Tibial nerve (tissue), 4 donors: ENCODE measurements at regions not wholly inside any gene's neighbourhood (a gene's known extent, or its start where the extent isn't known, plus 50 kb on each side); places are given as distances from the start of the nearest gene placed in this dataset.

ENCODE experiments used
- DNase-seq, 2 donors: peaks; one replicate each; pipeline ENCODE4 v3.0.0-alpha.2; 2019; ENCODE audit warnings: low spot score in 2 of 2
- H3K27ac ChIP-seq, 4 donors: fragments of 200-600 bp; sonication (generic) in 3 of 4; one replicate each; pipeline ENCODE4 v1.5.1; 2017 to 2019; ENCODE audit warnings: mild to moderate bottlenecking in 1 of 4
- H3K27me3 ChIP-seq, 2 donors: fragments of 200-600 bp; sonication (generic) in 1 of 2; one replicate each; pipeline versions ENCODE4 v1.5.1 to v1.6.0; 2017 to 2019
- H3K36me3 ChIP-seq, 3 donors: fragments of 200-600 bp; sonication (generic); one replicate each; pipeline ENCODE4 v1.5.1; 2018 to 2019
- H3K4me1 ChIP-seq, 4 donors: fragments of 200-600 bp; sonication (generic) in 3 of 4; one replicate each; pipeline ENCODE4 v1.5.1; 2017 to 2019
- H3K4me3 ChIP-seq, 4 donors: fragments of 200-600 bp; sonication (generic) in 3 of 4; one replicate each; pipeline ENCODE4 v1.5.1; 2017 to 2019; ENCODE audit warnings: mild to moderate bottlenecking in 1 of 4, moderate library complexity in 1 of 4
- H3K9me3 ChIP-seq, 4 donors: fragments of 200-600 bp; sonication (generic) in 3 of 4; one replicate each; pipeline ENCODE4 v1.5.1; 2017 to 2019
- EP300 ChIP-seq, 2 donors: sonication (generic); formaldehyde crosslinking; IDR thresholded peaks; one replicate each; pipeline ENCODE4 v1.6.1; 2017; ENCODE audit warnings: antibody characterized with exemption in 2 of 2, mild to moderate bottlenecking in 1 of 2
- POLR2A ChIP-seq, 2 donors: fragments of 450-650 bp; IDR thresholded peaks; one replicate each; pipeline ENCODE4 v1.6.1; 2017; ENCODE audit warnings: antibody characterized with exemption in 2 of 2, mild to moderate bottlenecking in 2 of 2, moderate library complexity in 2 of 2
- WGBS, 2 donors: methylation state at CpG; one replicate each; pipeline ENCODE4 v1.1.5; 2018; 5-methylcytosine and 5-hydroxymethylcytosine counted together
- TF ChIP-seq, protein P1 (sequence below), 5 experiments: fragments of 200-600 bp in 3 of 5; fragments of 450-650 bp in 2 of 5; sonication (generic) in 3 of 5; IDR thresholded peaks; one replicate each; pipeline ENCODE4 v1.5.1; 2016 to 2019; ENCODE audit warnings: antibody characterized with exemption in 5 of 5, mild to moderate bottlenecking in 3 of 5, moderate library complexity in 2 of 5

DNA sequence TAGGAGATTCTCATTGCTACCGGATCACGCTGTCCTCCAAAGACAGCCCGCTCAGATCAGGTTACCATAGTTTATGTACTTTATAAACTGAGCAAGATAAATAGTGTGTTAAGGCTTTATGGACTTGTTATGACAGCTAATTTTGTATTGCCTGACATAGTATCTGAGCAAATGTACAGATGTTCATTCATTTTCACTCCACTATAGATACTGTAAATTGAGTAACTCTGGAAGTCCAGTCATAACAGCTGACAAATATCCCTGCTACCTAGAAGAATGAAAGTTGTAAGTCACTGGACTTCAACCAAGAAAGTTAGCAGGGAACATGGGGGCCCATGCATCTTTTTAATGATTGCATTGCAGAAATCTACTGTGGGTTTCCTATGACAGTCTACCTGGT, 292.4 kb upstream of the ADAMTS16 start:
- DNase-seq: no peak
- Histone ChIP-seq H3K36me3 (no peaks in the 10 kb centered on the region), H3K4me3 (no peak overlapping the region), H3K27ac (no peak overlapping the region), H3K4me1 (no peaks in the 10 kb centered on the region), H3K9me3 (peaks cover 0 to 7% (median 0%) of the 10 kb centered on the region in 4 donors), H3K27me3 (no peaks in the 10 kb centered on the region)
- 84 to 94% methylated on average over 3 of the region's 3 CpGs for WGBS, 2 donors
- TF ChIP-seq, protein P1, sequence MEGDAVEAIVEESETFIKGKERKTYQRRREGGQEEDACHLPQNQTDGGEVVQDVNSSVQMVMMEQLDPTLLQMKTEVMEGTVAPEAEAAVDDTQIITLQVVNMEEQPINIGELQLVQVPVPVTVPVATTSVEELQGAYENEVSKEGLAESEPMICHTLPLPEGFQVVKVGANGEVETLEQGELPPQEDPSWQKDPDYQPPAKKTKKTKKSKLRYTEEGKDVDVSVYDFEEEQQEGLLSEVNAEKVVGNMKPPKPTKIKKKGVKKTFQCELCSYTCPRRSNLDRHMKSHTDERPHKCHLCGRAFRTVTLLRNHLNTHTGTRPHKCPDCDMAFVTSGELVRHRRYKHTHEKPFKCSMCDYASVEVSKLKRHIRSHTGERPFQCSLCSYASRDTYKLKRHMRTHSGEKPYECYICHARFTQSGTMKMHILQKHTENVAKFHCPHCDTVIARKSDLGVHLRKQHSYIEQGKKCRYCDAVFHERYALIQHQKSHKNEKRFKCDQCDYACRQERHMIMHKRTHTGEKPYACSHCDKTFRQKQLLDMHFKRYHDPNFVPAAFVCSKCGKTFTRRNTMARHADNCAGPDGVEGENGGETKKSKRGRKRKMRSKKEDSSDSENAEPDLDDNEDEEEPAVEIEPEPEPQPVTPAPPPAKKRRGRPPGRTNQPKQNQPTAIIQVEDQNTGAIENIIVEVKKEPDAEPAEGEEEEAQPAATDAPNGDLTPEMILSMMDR (IDR thresholded peaks at IDR 0.05): no peak
- no peak for TF ChIP-seq POLR2A (IDR thresholded peaks at IDR 0.05)
- no peak for TF ChIP-seq EP300 (IDR thresholded peaks at IDR 0.05)

- WGBS, 2 donors: 47 to 54% methylated on average over 5 of the region's 5 CpGs
- Histone ChIP-seq H3K36me3 (no peaks in the 10 kb centered on the region), H3K4me3 (no peak overlapping the region), H3K27me3 (no peaks in the 10 kb centered on the region), H3K4me1 (no peaks in the 10 kb centered on the region), H3K27ac (no peak overlapping the region), H3K9me3 (peaks cover 0 to 7% (median 0%) of the 10 kb centered on the region in 4 donors)
- DNase-seq: no peak
- TF ChIP-seq, protein P1 (IDR thresholded peaks at IDR 0.05): no peak
- TF ChIP-seq EP300 (IDR thresholded peaks at IDR 0.05) (no peak), POLR2A (IDR thresholded peaks at IDR 0.05) (no peak)
Observed at GRCh38 chr5:4855036-4855435, 285.1 kb upstream of the ADAMTS16 start.

GRCh38 chr5:4855880-4856279, 284.2 kb upstream of the ADAMTS16 start:
- H3K4me3 ChIP-seq: no peak overlapping the region
- no peak overlapping the region for H3K27ac ChIP-seq
- H3K4me1 ChIP-seq: no peaks in the 10 kb centered on the region
- WGBS, 2 donors: 88 to 93% methylated on average over 2 of the region's 2 CpGs
- H3K9me3 ChIP-seq: peaks cover 0 to 7% (median 0%) of the 10 kb centered on the region in 4 donors
- H3K36me3 ChIP-seq: no peaks in the 10 kb centered on the region
- no peaks in the 10 kb centered on the region for H3K27me3 ChIP-seq
- no peak for DNase-seq
- TF ChIP-seq, protein P1 (IDR thresholded peaks at IDR 0.05): no peak
- TF ChIP-seq EP300 (IDR thresholded peaks at IDR 0.05) (no peak), POLR2A (IDR thresholded peaks at IDR 0.05) (no peak)

DNA sequence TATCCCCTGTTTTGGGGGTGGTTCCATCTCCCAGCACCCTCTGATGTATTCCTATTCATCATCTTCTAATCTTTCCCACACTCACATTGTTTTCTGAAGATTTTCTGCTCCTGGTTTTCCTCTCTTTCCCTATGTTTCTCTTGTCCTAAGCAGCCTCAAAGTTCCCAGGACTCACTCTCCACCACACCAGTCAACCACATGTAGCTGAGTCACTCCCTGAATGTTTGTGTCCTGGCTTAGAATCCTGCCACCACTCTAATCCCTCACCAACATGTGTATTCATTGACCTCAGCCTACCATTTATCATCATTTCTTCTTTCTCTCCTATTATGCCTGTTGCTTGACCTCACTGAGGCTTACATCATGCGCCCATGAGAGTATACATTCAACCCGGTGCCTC, 282.4 kb upstream of the ADAMTS16 start:
- Histone ChIP-seq H3K36me3 (no peaks in the 10 kb centered on the region), H3K9me3 (no peaks in the 10 kb centered on the region), H3K4me1 (no peaks in the 10 kb centered on the region), H3K4me3 (no peak overlapping the region), H3K27ac (no peak overlapping the region), H3K27me3 (no peaks in the 10 kb centered on the region)
- 90 to 92% methylated on average over 2 of the region's 2 CpGs for WGBS, 2 donors
- DNase-seq: no peak
- TF ChIP-seq EP300 (IDR thresholded peaks at IDR 0.05) (no peak), POLR2A (IDR thresholded peaks at IDR 0.05) (no peak)
- TF ChIP-seq, protein P1 (IDR thresholded peaks at IDR 0.05): no peak

GRCh38 chr5:4859500-4860235, 280.5 kb upstream of the ADAMTS16 start:
- TF ChIP-seq, protein P1 (IDR thresholded peaks at IDR 0.05): no peak
- no peak for TF ChIP-seq POLR2A (IDR thresholded peaks at IDR 0.05)
- TF ChIP-seq EP300 (IDR thresholded peaks at IDR 0.05): no peak
- H3K27ac ChIP-seq: no peak overlapping the region
- 90% methylated on average over 2 of the region's 2 CpGs for WGBS, 2 donors
- H3K9me3 ChIP-seq: no peaks in the 10 kb centered on the region
- H3K36me3 ChIP-seq: no peaks in the 10 kb centered on the region
- no peaks in the 10 kb centered on the region for H3K27me3 ChIP-seq
- no peak overlapping the region for H3K4me3 ChIP-seq
- no peaks in the 10 kb centered on the region for H3K4me1 ChIP-seq
- no peak for DNase-seq
